ENCODE measurements at regions not wholly inside any gene's neighbourhood (a gene's known extent, or its start where the extent isn't known, plus 50 kb on each side); places are given as distances from the start of the nearest gene placed in this dataset.

DNA sequence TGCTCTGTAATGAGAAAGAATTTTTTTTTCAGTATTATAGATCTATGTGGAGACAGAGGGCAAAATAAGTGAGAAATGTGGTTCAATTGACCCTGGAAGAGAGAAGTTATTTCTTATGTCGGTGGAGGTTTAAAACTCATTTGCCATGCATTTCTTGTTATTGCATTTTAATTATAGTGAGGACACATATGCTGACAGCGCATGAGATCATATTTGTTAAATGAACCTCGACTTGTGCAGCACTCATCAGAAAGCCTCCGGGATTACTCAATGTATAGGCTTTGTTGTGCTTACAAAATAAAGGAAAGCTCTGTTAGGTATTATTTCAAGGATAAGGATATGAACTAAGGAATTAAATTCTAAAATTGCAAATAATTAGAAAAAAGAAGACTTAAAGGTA lies 915.1 kb upstream of the MAP3K7 start (continued):
- no peak for TF ChIP-seq CHD7 (IDR thresholded peaks at IDR 0.05; ENCODE audit: insufficient replicate concordance, low read length)
- no peak for TF ChIP-seq USF2 (IDR thresholded peaks at IDR 0.05; ENCODE audit: low read length)
- no peak for TF ChIP-seq PHF8 (conservative IDR thresholded peaks at IDR 0.05; ENCODE audit: low read depth, low read length)
- TF ChIP-seq ZNF274 (IDR thresholded peaks at IDR 0.05; ENCODE audit: borderline replicate concordance, extremely low read depth, low read length), result no peak
- TF ChIP-seq EGR1 (IDR thresholded peaks at IDR 0.05; ENCODE audit: borderline replicate concordance, low read depth, low read length), result no peak

All from H1 (cell line).